AG04450 (cell line): ENCODE measurements at regions not wholly inside any gene's neighbourhood (a gene's known extent, or its start where the extent isn't known, plus 50 kb on each side); places are given as distances from the start of the nearest gene placed in this dataset.
A peak's percentile ranks its signal among the peaks of the same experiment; 100 is the strongest.

ENCODE experiments used
- CTCF ChIA-PET: fragments of 300-600, 350-600 bp; formaldehyde crosslinking; extraction: SDS; loops from one replicate; lab custom pipeline; 2022; ENCODE audit warnings: antibody characterized with exemption, inconsistent platforms; lab: Charles Lee
- POLR2A ChIA-PET: fragments of 350-600 bp; formaldehyde crosslinking; extraction: SDS; loops from one replicate; lab custom pipeline; 2021; ENCODE audit warnings: antibody characterized with exemption, inconsistent platforms; lab: Yijun Ruan, JAX
- DNase-seq: peaks from one replicate; pipeline ENCODE4 v3.0.0-alpha.2; 2011; ENCODE audit warnings: low read depth, low spot score
- H3K27ac ChIP-seq: one replicate; pipeline ENCODE4 v1.5.1; 2012; ENCODE audit warnings: low read depth, low read length, control low read depth
- H3K27me3 ChIP-seq: one replicate; pipeline ENCODE4 v1.6.0; 2012; ENCODE audit warnings: low read length; ENCODE audit not compliant: control insufficient read depth, insufficient read depth
- H3K4me3 ChIP-seq: 2 replicates; pipeline ENCODE4 v1.5.1; 2011; ENCODE audit warnings: mild to moderate bottlenecking, low read depth, low read length, control low read depth
- H3K9me3 ChIP-seq: 2 replicates; pipeline ENCODE4 v1.5.1; 2012; ENCODE audit warnings: low read length; ENCODE audit not compliant: control insufficient read depth, insufficient read depth
- TF ChIP-seq, protein P1 (sequence below): IDR thresholded peaks from 2 replicates; pipeline ENCODE4 v1.5.1; 2011; ENCODE audit warnings: low read depth, low read length, control low read depth, inconsistent platforms

DNA sequence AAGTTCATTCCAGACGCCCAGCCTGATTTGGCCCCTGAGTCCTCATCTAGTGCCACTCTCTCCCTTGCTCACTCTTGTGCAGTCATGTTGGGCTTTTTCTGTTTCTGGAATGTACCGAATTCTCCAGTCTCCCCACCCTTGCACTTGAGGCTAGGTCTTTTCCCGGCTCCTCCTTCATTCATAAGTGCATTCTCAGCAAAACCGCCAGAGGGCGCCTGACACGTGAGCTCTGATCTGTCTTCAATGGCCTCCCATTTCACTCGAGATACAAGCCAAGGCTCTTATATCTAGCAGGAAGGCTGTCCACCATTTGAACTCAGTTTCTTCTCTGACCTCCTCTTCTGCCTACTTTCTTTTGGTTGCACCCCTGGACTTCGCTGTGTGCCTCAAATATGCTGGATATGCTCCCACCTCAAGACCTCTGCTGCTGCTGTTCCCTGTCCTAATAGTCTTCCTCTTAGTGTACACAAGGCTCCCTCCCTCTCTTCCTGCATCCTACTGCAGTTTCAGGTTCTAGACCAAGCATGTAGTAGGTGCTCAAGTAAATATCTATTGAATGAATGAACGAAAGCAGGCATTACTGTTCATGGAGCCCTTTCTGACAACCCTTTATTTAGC is 568.1 kb upstream of the WWC1 start:
- Histone ChIP-seq H3K27ac (no peak overlapping the region), H3K9me3 (no peaks in the 10 kb centered on the region), H3K27me3 (no peaks in the 10 kb centered on the region), H3K4me3 (no peak overlapping the region)
- peak; percentile 46 for DNase-seq
- TF ChIP-seq, protein P1, sequence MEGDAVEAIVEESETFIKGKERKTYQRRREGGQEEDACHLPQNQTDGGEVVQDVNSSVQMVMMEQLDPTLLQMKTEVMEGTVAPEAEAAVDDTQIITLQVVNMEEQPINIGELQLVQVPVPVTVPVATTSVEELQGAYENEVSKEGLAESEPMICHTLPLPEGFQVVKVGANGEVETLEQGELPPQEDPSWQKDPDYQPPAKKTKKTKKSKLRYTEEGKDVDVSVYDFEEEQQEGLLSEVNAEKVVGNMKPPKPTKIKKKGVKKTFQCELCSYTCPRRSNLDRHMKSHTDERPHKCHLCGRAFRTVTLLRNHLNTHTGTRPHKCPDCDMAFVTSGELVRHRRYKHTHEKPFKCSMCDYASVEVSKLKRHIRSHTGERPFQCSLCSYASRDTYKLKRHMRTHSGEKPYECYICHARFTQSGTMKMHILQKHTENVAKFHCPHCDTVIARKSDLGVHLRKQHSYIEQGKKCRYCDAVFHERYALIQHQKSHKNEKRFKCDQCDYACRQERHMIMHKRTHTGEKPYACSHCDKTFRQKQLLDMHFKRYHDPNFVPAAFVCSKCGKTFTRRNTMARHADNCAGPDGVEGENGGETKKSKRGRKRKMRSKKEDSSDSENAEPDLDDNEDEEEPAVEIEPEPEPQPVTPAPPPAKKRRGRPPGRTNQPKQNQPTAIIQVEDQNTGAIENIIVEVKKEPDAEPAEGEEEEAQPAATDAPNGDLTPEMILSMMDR, result peak; percentile 92
- CTCF ChIA-PET, result interaction anchor here (0.6 to 2.7 kb wide), 20 partner anchors 9 to 497 kb away, joined by 3 to 32 read pairs (median 4); no protein-coding TSS in a partner anchor
- POLR2A ChIA-PET, result no interaction called here

DNA sequence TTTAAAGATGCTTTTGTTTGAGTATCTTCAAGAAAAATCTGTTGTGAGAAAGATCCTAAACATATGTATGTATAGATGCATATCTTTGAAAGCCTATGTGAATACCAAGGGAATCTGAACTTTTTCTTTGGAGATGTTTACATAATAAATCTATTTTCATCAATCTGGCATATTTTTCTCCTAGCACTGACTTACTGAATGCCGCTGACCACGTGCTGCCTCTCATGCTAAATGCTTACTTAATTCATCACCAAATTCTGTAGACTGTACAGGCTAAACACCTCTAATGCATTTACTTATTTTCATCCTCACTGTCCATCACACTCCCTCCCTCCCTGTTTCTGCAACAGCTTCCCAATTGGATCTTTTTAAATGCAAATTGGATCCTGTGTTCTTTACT is 566.2 kb upstream of the WWC1 start:
- H3K27ac ChIP-seq, result no peak overlapping the region
- ChIA-PET CTCF (interaction anchor here (1.1 kb wide), 1 partner anchor 494 kb away, joined by 15 read pairs; no protein-coding TSS in a partner anchor), POLR2A (no interaction called here)
- DNase-seq, result no peak
- TF ChIP-seq, protein P1, result no peak
- no peaks in the 10 kb centered on the region for H3K9me3 ChIP-seq
- no peaks in the 10 kb centered on the region for H3K27me3 ChIP-seq
- no peak overlapping the region for H3K4me3 ChIP-seq

DNA sequence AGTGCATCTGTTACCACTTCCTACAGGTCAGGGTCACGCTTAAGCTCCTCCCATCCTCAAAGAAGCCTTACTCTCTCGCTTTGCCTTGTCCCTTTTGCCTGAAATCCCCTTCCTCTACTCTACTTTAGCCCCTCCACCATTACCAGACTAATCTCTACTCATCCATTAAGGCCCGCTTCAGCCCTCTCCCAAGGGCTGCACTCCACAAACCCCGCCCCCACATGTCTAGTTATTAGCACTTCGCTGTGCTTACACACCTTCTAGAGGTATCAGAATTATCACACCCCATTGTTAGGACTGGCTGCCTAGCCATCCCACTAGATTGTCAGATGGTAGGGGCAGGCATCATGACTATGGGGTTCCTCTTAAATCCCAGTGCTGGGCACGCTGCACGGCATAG is 565.7 kb upstream of the WWC1 start:
- Histone ChIP-seq H3K27ac (no peak overlapping the region), H3K4me3 (no peak overlapping the region), H3K27me3 (no peaks in the 10 kb centered on the region), H3K9me3 (no peaks in the 10 kb centered on the region)
- TF ChIP-seq, protein P1, result no peak
- ChIA-PET POLR2A (no interaction called here), CTCF (interaction anchor here (0.5 to 1.0 kb wide), 2 partner anchors 9 to 598 kb away, joined by 3 to 5 read pairs; no protein-coding TSS in a partner anchor)
- DNase-seq, result no peak

DNA sequence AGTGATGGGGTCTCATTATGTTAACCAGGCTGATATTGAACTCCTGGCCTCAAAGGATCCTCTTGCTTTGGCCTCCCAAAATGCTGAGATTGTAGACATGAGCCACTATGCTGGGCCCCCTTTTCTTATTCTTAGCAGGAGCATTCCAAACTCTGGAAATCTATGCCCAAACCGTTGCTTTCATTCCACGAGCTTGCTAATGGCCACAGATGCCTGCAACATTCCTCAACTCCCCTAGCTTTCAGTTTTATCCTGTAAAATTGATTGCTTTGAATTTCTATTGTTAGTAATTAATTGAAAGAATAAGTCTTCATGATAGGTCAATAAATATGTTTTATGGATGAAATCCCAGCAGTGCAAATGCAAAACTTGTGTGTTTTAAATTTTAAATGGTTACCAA is 564.8 kb upstream of the WWC1 start:
- Histone ChIP-seq H3K4me3 (no peak overlapping the region), H3K9me3 (no peaks in the 10 kb centered on the region), H3K27me3 (no peaks in the 10 kb centered on the region), H3K27ac (no peak overlapping the region)
- ChIA-PET POLR2A (no interaction called here), CTCF (interaction anchor here (1.0 kb wide), 1 partner anchor 10 kb away, joined by 3 read pairs; no protein-coding TSS in a partner anchor)
- TF ChIP-seq, protein P1, result no peak
- DNase-seq, result no peak

DNA sequence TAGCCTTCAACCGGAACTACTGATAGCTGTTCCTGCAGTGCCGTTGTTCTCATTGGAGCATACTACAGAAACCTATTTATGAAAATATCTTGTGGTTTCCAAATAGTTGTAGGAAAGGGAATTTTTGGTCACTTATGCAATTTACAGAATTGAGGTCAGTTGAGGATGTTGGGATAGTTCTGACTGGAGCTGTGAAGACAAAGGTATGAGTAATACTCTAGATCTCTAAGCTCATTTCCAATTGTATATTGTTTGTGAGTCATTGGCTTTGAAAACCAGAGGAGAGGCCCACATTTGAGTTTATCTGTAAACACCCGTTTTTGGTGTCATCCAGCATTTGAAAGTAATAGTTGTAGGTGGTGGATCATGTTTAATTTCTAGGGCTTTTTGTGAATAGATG is 561.3 kb upstream of the WWC1 start:
- POLR2A ChIA-PET, result interaction anchor here (1.0 to 1.4 kb wide), 4 partner anchors 9 to 31 kb away, joined by 3 to 7 read pairs (median 4); no protein-coding TSS in a partner anchor

More for the DNA sequence above, 561.3 kb upstream of the WWC1 start:
- TF ChIP-seq, protein P1, result no peak
- no peaks in the 10 kb centered on the region for H3K9me3 ChIP-seq
- no peaks in the 10 kb centered on the region for H3K27me3 ChIP-seq
- H3K27ac ChIP-seq, result no peak overlapping the region
- no peak overlapping the region for H3K4me3 ChIP-seq
- peak; percentile 80 for DNase-seq
- CTCF ChIA-PET, result interaction anchor here (0.7 to 4.8 kb wide), 3 partner anchors 7 to 489 kb away, joined by 3 to 30 read pairs (median 4); no protein-coding TSS in a partner anchor
